ENCODE measurements at regions not wholly inside any gene's neighbourhood (a gene's known extent, or its start where the extent isn't known, plus 50 kb on each side); places are given as distances from the start of the nearest gene placed in this dataset.

DNA sequence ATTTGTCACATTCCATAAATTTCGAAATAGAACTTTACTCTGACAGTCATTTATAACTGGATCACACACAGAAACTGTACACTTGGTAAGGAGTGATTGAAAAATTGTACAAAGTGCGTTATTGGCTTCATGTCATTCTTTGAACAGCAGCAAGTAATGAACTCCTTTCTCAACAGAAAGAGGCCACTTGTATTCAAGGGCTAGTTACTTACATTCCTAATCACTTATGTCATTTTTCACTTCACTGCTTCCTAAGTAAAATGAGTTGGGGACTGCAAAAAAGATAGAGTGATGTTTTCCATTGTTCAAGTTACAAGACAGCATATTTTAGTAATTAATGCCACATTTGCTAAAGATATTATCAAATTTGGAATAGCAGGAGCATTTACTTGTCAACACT, 893.2 kb downstream of the DTWD2 start:
- no peaks in the 10 kb centered on the region for H3K9me3 Mint-ChIP-seq
- H3K4me1 Mint-ChIP-seq: no peaks in the 10 kb centered on the region
- H3K27ac Mint-ChIP-seq: no peak overlapping the region
- POLR2A ChIA-PET: no interaction called here
- CTCF ChIA-PET: no interaction called here
- DNase-seq (no peak), ATAC-seq (ENCODE audit: low read depth) (no peak)
- intact Hi-C loops (cut with micrococcal nuclease): no loop called here
- no peaks in the 10 kb centered on the region for H3K27me3 Mint-ChIP-seq
- TF ChIP-seq, protein P1, sequence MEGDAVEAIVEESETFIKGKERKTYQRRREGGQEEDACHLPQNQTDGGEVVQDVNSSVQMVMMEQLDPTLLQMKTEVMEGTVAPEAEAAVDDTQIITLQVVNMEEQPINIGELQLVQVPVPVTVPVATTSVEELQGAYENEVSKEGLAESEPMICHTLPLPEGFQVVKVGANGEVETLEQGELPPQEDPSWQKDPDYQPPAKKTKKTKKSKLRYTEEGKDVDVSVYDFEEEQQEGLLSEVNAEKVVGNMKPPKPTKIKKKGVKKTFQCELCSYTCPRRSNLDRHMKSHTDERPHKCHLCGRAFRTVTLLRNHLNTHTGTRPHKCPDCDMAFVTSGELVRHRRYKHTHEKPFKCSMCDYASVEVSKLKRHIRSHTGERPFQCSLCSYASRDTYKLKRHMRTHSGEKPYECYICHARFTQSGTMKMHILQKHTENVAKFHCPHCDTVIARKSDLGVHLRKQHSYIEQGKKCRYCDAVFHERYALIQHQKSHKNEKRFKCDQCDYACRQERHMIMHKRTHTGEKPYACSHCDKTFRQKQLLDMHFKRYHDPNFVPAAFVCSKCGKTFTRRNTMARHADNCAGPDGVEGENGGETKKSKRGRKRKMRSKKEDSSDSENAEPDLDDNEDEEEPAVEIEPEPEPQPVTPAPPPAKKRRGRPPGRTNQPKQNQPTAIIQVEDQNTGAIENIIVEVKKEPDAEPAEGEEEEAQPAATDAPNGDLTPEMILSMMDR (IDR thresholded peaks at IDR 0.05): no peak
- H3K36me3 Mint-ChIP-seq (ENCODE audit: low read depth): no peaks in the 10 kb centered on the region
- H3K4me3 Mint-ChIP-seq: no peak overlapping the region

DNA sequence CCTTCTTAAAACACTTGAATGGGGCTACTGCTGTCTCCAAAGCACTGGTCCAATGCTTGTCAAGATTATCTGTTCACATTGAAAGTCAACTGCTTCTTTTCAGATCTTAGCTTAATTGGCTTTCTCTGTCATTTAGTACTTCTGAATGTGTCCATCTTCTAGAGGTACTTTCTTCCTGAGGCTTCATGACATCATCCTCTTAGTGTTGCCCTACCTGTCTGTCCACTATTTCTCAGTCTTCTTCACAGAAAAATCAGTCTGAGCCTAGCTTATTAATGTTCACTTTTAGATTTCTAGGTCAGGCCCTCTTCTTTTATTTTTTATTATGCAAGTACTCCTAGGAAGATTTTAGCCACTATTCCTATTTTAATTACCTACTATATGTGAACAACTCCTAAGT, 899.9 kb downstream of the DTWD2 start:
- Mint-ChIP-seq H3K36me3 (ENCODE audit: low read depth) (no peaks in the 10 kb centered on the region), H3K4me1 (no peaks in the 10 kb centered on the region), H3K9me3 (no peaks in the 10 kb centered on the region), H3K4me3 (no peak overlapping the region), H3K27ac (no peak overlapping the region), H3K27me3 (no peaks in the 10 kb centered on the region)
- ATAC-seq (ENCODE audit: low read depth) (no peak), DNase-seq (no peak)
- intact Hi-C loops (cut with micrococcal nuclease): no loop called here
- POLR2A ChIA-PET: no interaction called here
- CTCF ChIA-PET: no interaction called here
- TF ChIP-seq, protein P1 (IDR thresholded peaks at IDR 0.05): no peak

DNA sequence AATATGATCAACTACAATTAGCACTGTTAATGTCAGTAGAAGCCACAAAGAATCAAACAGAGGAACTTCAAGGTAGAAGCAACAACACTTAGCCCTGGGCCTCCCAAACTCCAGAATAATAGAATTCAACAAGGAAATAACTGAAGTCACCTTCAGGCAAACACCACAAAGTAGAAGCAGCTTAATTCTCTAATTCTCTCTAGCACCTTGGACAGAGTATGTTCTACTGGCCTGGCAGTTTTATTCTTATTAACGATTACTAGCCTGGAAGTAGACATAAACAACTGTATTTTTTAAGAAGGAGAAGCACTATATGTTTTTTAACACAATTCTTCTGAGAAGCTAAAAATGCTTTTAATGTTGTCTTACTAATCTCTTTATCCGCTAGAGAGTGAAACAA, 911.9 kb downstream of the DTWD2 start:
- TF ChIP-seq, protein P1 (IDR thresholded peaks at IDR 0.05): no peak
- no peak overlapping the region for H3K27ac Mint-ChIP-seq

DNA sequence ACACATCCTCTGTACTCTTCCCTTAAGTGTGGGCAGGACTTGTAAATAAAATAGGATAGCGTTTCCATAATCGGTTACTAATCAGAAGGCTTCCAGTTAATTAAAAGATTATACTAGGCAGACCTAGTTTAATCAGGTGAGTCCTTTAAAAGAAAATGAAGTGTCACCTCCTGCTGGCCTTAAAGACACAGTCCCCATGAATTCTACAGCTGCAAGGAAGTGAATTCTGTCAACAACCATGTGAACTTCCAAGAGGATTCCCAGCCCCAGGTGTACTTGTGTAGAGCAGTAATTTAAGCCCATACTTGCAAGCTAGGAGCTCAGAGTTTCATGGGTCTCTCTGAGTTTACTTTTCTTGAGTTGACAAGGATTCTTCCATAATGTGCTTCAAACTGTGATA, 918.3 kb downstream of the DTWD2 start:
- Mint-ChIP-seq H3K4me3 (no peak overlapping the region), H3K36me3 (ENCODE audit: low read depth) (no peaks in the 10 kb centered on the region), H3K4me1 (no peaks in the 10 kb centered on the region), H3K9me3 (no peaks in the 10 kb centered on the region), H3K27me3 (no peaks in the 10 kb centered on the region), H3K27ac (no peak overlapping the region)
- DNase-seq (no peak), ATAC-seq (ENCODE audit: low read depth) (no peak)
- ChIA-PET CTCF (no interaction called here), POLR2A (no interaction called here)
- TF ChIP-seq, protein P1 (IDR thresholded peaks at IDR 0.05): no peak
- intact Hi-C loops (cut with micrococcal nuclease): no loop called here

More for the DNA sequence above, 911.9 kb downstream of the DTWD2 start:
- CTCF ChIA-PET: no interaction called here
- DNase-seq (no peak), ATAC-seq (ENCODE audit: low read depth) (no peak)
- intact Hi-C loops (cut with micrococcal nuclease): no loop called here
- Mint-ChIP-seq H3K4me1 (no peaks in the 10 kb centered on the region), H3K4me3 (no peak overlapping the region), H3K9me3 (peaks cover 7% of the 10 kb centered on the region), H3K36me3 (ENCODE audit: low read depth) (no peaks in the 10 kb centered on the region), H3K27me3 (no peaks in the 10 kb centered on the region)
- POLR2A ChIA-PET: no interaction called here

DNA sequence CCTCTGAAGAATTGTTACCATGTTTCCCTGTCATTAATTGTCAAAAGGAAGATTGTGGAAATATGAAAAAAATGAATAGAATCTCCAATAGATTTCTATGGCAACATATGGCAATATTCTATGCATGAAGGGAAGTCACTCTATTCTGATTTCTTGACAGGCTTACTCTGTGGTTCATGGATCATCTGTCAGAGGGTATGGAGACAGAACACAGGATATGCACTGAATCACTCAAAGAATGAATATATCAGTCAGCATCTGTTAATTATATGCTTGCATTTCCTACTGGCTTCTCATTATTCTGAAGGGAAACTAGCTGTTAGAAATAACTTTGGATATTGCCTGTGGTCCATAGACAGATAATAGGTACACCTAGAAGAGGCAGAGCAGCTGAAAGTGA, 918.9 kb downstream of the DTWD2 start:
- ChIA-PET POLR2A (no interaction called here), CTCF (no interaction called here)
- ATAC-seq (ENCODE audit: low read depth) (no peak), DNase-seq (no peak)
- TF ChIP-seq, protein P1 (IDR thresholded peaks at IDR 0.05): no peak
- Mint-ChIP-seq H3K27me3 (no peaks in the 10 kb centered on the region), H3K4me3 (no peak overlapping the region), H3K27ac (no peak overlapping the region), H3K36me3 (ENCODE audit: low read depth) (no peaks in the 10 kb centered on the region), H3K9me3 (no peaks in the 10 kb centered on the region), H3K4me1 (no peaks in the 10 kb centered on the region)
- intact Hi-C loops (cut with micrococcal nuclease): no loop called here

All from activated B cell treated with CpG ODN at 0.5 μM for 24 hours (primary cell).